ENCODE measurements at regions not wholly inside any gene's neighbourhood (a gene's known extent, or its start where the extent isn't known, plus 50 kb on each side); places are given as distances from the start of the nearest gene placed in this dataset.
"Not testable (repeated sequence)": the region's sequence is repeated elsewhere in the genome, so short reads cannot be mapped to it uniquely, and the experiment has no call there.

DNA sequence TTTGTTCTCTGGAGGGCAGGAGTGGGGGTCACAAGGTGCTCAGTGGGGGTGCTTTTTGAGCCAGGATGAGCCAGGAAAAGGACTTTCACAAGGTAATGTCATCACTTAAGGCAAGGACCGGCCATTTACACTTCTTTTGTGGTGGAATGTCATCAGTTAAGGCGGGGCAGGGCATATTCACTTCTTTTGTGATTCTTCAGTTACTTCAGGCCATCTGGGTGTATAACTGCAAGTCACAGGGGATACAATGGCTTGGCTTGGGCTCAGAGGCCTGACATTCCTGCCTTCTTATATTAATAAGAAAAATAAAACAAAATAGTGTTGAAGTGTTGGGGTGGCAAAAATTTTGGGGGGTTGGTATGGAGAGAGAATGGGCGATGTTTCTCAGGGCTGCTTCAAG lies 841.8 kb downstream of the SLITRK5 start:
- TF ChIP-seq CTCF (conservative IDR thresholded peaks at IDR 0.05); EZH2 (IDR thresholded peaks at IDR 0.05; ENCODE audit: low read depth): not testable (repeated sequence)
